ENCODE measurements at regions not wholly inside any gene's neighbourhood (a gene's known extent, or its start where the extent isn't known, plus 50 kb on each side); places are given as distances from the start of the nearest gene placed in this dataset.

- Histone ChIP-seq H3K4me3 (ENCODE audit: low read length in 3 of 3) (no peak overlapping the region), H3K9me3 (ENCODE audit: control insufficient read depth in 3 of 3, low read length in 3 of 3) (no peaks in the 10 kb centered on the region), H3K27ac (ENCODE audit: low read depth, low read length) (no peak overlapping the region), H3K27me3 (ENCODE audit: control insufficient read depth in 3 of 3, insufficient read depth in 3 of 3, low read length in 3 of 3) (no peaks in the 10 kb centered on the region), H3K4me1 (ENCODE audit: control insufficient read depth in 3 of 3, insufficient read depth in 3 of 3, low read length in 3 of 3) (no peaks in the 10 kb centered on the region), H3K9ac (ENCODE audit: low read depth in 1 of 3, low read length in 3 of 3) (no peak overlapping the region), H3K36me3 (ENCODE audit: control insufficient read depth in 3 of 3, insufficient read depth in 3 of 3, low read length in 3 of 3) (no peaks in the 10 kb centered on the region)
These were observed 208.2 kb upstream of the STK17B start for GRCh38 chr2:196379600-196379999.

GRCh38 chr2:196380098-196380497 is 208.7 kb upstream of the STK17B start:
- no peak overlapping the region for H3K27ac ChIP-seq (ENCODE audit: low read depth, low read length)

GRCh38 chr2:196380575-196380974 is 209.2 kb upstream of the STK17B start:
- Histone ChIP-seq H3K9ac (ENCODE audit: low read depth in 1 of 3, low read length in 3 of 3) (no peak overlapping the region), H3K27ac (ENCODE audit: low read depth, low read length) (no peak overlapping the region), H3K27me3 (ENCODE audit: control insufficient read depth in 3 of 3, insufficient read depth in 3 of 3, low read length in 3 of 3) (no peaks in the 10 kb centered on the region), H3K4me1 (ENCODE audit: control insufficient read depth in 3 of 3, insufficient read depth in 3 of 3, low read length in 3 of 3) (no peaks in the 10 kb centered on the region), H3K36me3 (ENCODE audit: control insufficient read depth in 3 of 3, insufficient read depth in 3 of 3, low read length in 3 of 3) (no peaks in the 10 kb centered on the region), H3K9me3 (ENCODE audit: control insufficient read depth in 3 of 3, low read length in 3 of 3) (no peaks in the 10 kb centered on the region), H3K4me3 (ENCODE audit: low read length in 3 of 3) (no peak overlapping the region)

More at GRCh38 chr2:196380098-196380497, 208.7 kb upstream of the STK17B start:
- Histone ChIP-seq H3K9ac (ENCODE audit: low read depth in 1 of 3, low read length in 3 of 3) (no peak overlapping the region), H3K36me3 (ENCODE audit: control insufficient read depth in 3 of 3, insufficient read depth in 3 of 3, low read length in 3 of 3) (no peaks in the 10 kb centered on the region), H3K9me3 (ENCODE audit: control insufficient read depth in 3 of 3, low read length in 3 of 3) (no peaks in the 10 kb centered on the region), H3K4me3 (ENCODE audit: low read length in 3 of 3) (no peak overlapping the region), H3K27me3 (ENCODE audit: control insufficient read depth in 3 of 3, insufficient read depth in 3 of 3, low read length in 3 of 3) (no peaks in the 10 kb centered on the region), H3K4me1 (ENCODE audit: control insufficient read depth in 3 of 3, insufficient read depth in 3 of 3, low read length in 3 of 3) (no peaks in the 10 kb centered on the region)

- no peak overlapping the region for H3K4me3 ChIP-seq (ENCODE audit: low read length in 3 of 3)
- H3K4me1 ChIP-seq (ENCODE audit: control insufficient read depth in 3 of 3, insufficient read depth in 3 of 3, low read length in 3 of 3), result no peaks in the 10 kb centered on the region
- H3K27ac ChIP-seq (ENCODE audit: low read depth, low read length), result no peak overlapping the region
- H3K9ac ChIP-seq (ENCODE audit: low read depth in 1 of 3, low read length in 3 of 3), result no peak overlapping the region
- no peaks in the 10 kb centered on the region for H3K9me3 ChIP-seq (ENCODE audit: control insufficient read depth in 3 of 3, low read length in 3 of 3)
- H3K36me3 ChIP-seq (ENCODE audit: control insufficient read depth in 3 of 3, insufficient read depth in 3 of 3, low read length in 3 of 3), result no peaks in the 10 kb centered on the region
- no peaks in the 10 kb centered on the region for H3K27me3 ChIP-seq (ENCODE audit: control insufficient read depth in 3 of 3, insufficient read depth in 3 of 3, low read length in 3 of 3)
These were observed 210.1 kb upstream of the STK17B start for GRCh38 chr2:196381464-196381863.

- Histone ChIP-seq H3K27me3 (ENCODE audit: control insufficient read depth in 3 of 3, insufficient read depth in 3 of 3, low read length in 3 of 3) (no peaks in the 10 kb centered on the region), H3K36me3 (ENCODE audit: control insufficient read depth in 3 of 3, insufficient read depth in 3 of 3, low read length in 3 of 3) (no peaks in the 10 kb centered on the region), H3K4me1 (ENCODE audit: control insufficient read depth in 3 of 3, insufficient read depth in 3 of 3, low read length in 3 of 3) (no peaks in the 10 kb centered on the region)
These were observed 212.4 kb upstream of the STK17B start for GRCh38 chr2:196383799-196384198.

GRCh38 chr2:196384729-196385128 is 213.4 kb upstream of the STK17B start:
- Histone ChIP-seq H3K9ac (ENCODE audit: low read depth in 1 of 3, low read length in 3 of 3) (no peak overlapping the region), H3K4me3 (ENCODE audit: low read length in 3 of 3) (no peak overlapping the region), H3K27me3 (ENCODE audit: control insufficient read depth in 3 of 3, insufficient read depth in 3 of 3, low read length in 3 of 3) (no peaks in the 10 kb centered on the region), H3K36me3 (ENCODE audit: control insufficient read depth in 3 of 3, insufficient read depth in 3 of 3, low read length in 3 of 3) (no peaks in the 10 kb centered on the region), H3K27ac (ENCODE audit: low read depth, low read length) (no peak overlapping the region), H3K9me3 (ENCODE audit: control insufficient read depth in 3 of 3, low read length in 3 of 3) (no peaks in the 10 kb centered on the region), H3K4me1 (ENCODE audit: control insufficient read depth in 3 of 3, insufficient read depth in 3 of 3, low read length in 3 of 3) (no peaks in the 10 kb centered on the region)

More at GRCh38 chr2:196383799-196384198, 212.4 kb upstream of the STK17B start:
- no peak overlapping the region for H3K27ac ChIP-seq (ENCODE audit: low read depth, low read length)
- H3K9me3 ChIP-seq (ENCODE audit: control insufficient read depth in 3 of 3, low read length in 3 of 3), result no peaks in the 10 kb centered on the region
- H3K4me3 ChIP-seq (ENCODE audit: low read length in 3 of 3), result no peak overlapping the region
- no peak overlapping the region for H3K9ac ChIP-seq (ENCODE audit: low read depth in 1 of 3, low read length in 3 of 3)

GRCh38 chr2:196389670-196390069 is 218.3 kb upstream of the STK17B start:
- Histone ChIP-seq H3K4me1 (ENCODE audit: control insufficient read depth in 3 of 3, insufficient read depth in 3 of 3, low read length in 3 of 3) (no peaks in the 10 kb centered on the region), H3K36me3 (ENCODE audit: control insufficient read depth in 3 of 3, insufficient read depth in 3 of 3, low read length in 3 of 3) (no peaks in the 10 kb centered on the region), H3K9ac (ENCODE audit: low read depth in 1 of 3, low read length in 3 of 3) (no peak overlapping the region), H3K4me3 (ENCODE audit: low read length in 3 of 3) (no peak overlapping the region), H3K27me3 (ENCODE audit: control insufficient read depth in 3 of 3, insufficient read depth in 3 of 3, low read length in 3 of 3) (no peaks in the 10 kb centered on the region), H3K9me3 (ENCODE audit: control insufficient read depth in 3 of 3, low read length in 3 of 3) (no peaks in the 10 kb centered on the region), H3K27ac (ENCODE audit: low read depth, low read length) (no peak overlapping the region)

- Histone ChIP-seq H3K27me3 (ENCODE audit: control insufficient read depth in 3 of 3, insufficient read depth in 3 of 3, low read length in 3 of 3) (no peaks in the 10 kb centered on the region), H3K4me3 (ENCODE audit: low read length in 3 of 3) (no peak overlapping the region), H3K36me3 (ENCODE audit: control insufficient read depth in 3 of 3, insufficient read depth in 3 of 3, low read length in 3 of 3) (no peaks in the 10 kb centered on the region), H3K9me3 (ENCODE audit: control insufficient read depth in 3 of 3, low read length in 3 of 3) (no peaks in the 10 kb centered on the region), H3K4me1 (ENCODE audit: control insufficient read depth in 3 of 3, insufficient read depth in 3 of 3, low read length in 3 of 3) (no peaks in the 10 kb centered on the region), H3K9ac (ENCODE audit: low read depth in 1 of 3, low read length in 3 of 3) (no peak overlapping the region), H3K27ac (ENCODE audit: low read depth, low read length) (no peak overlapping the region)
These were observed 219.1 kb upstream of the STK17B start for GRCh38 chr2:196390243-196391148.

- Histone ChIP-seq H3K36me3 (ENCODE audit: control insufficient read depth in 3 of 3, insufficient read depth in 3 of 3, low read length in 3 of 3) (no peaks in the 10 kb centered on the region), H3K9me3 (ENCODE audit: control insufficient read depth in 3 of 3, low read length in 3 of 3) (no peaks in the 10 kb centered on the region), H3K27me3 (ENCODE audit: control insufficient read depth in 3 of 3, insufficient read depth in 3 of 3, low read length in 3 of 3) (no peaks in the 10 kb centered on the region), H3K4me1 (ENCODE audit: control insufficient read depth in 3 of 3, insufficient read depth in 3 of 3, low read length in 3 of 3) (no peaks in the 10 kb centered on the region), H3K4me3 (ENCODE audit: low read length in 3 of 3) (no peak overlapping the region), H3K9ac (ENCODE audit: low read depth in 1 of 3, low read length in 3 of 3) (no peak overlapping the region), H3K27ac (ENCODE audit: low read depth, low read length) (no peak overlapping the region)
These were observed 219.7 kb upstream of the STK17B start for GRCh38 chr2:196391149-196391479.

- Histone ChIP-seq H3K9me3 (ENCODE audit: control insufficient read depth in 3 of 3, low read length in 3 of 3) (no peaks in the 10 kb centered on the region), H3K36me3 (ENCODE audit: control insufficient read depth in 3 of 3, insufficient read depth in 3 of 3, low read length in 3 of 3) (no peaks in the 10 kb centered on the region), H3K4me1 (ENCODE audit: control insufficient read depth in 3 of 3, insufficient read depth in 3 of 3, low read length in 3 of 3) (no peaks in the 10 kb centered on the region), H3K4me3 (ENCODE audit: low read length in 3 of 3) (no peak overlapping the region), H3K27ac (ENCODE audit: low read depth, low read length) (no peak overlapping the region), H3K27me3 (ENCODE audit: control insufficient read depth in 3 of 3, insufficient read depth in 3 of 3, low read length in 3 of 3) (no peaks in the 10 kb centered on the region), H3K9ac (ENCODE audit: low read depth in 1 of 3, low read length in 3 of 3) (no peak overlapping the region)
These were observed 227.7 kb upstream of the STK17B start for GRCh38 chr2:196399096-196399495.
